ENCODE measurements at regions not wholly inside any gene's neighbourhood (a gene's known extent, or its start where the extent isn't known, plus 50 kb on each side); places are given as distances from the start of the nearest gene placed in this dataset.

- no peak overlapping the region for H3K27ac ChIP-seq (ENCODE audit: low read depth, low read length)
- H3K79me2 ChIP-seq (ENCODE audit: control insufficient read depth, insufficient read depth, low read length, unreplicated experiment), result no peaks in the 10 kb centered on the region
- H3K4me3 ChIP-seq (ENCODE audit: low read depth, low read length), result no peak overlapping the region
- no peaks in the 10 kb centered on the region for H3K36me3 ChIP-seq (ENCODE audit: insufficient read depth, low read length)
- no peak overlapping the region for H2AFZ ChIP-seq (ENCODE audit: low read length, unreplicated experiment)
- H3K4me1 ChIP-seq (ENCODE audit: control insufficient read depth, insufficient read depth, low read length, unreplicated experiment), result no peaks in the 10 kb centered on the region
- no peaks in the 10 kb centered on the region for H3K27me3 ChIP-seq (ENCODE audit: insufficient read depth, low read length)
Measured at GRCh38 chrX:3407781-3408180, 61.3 kb upstream of the MXRA5 start.

- no peaks in the 10 kb centered on the region for H3K4me1 ChIP-seq (ENCODE audit: control insufficient read depth, insufficient read depth, low read length, unreplicated experiment)
- no peak overlapping the region for H3K27ac ChIP-seq (ENCODE audit: low read depth, low read length)
- no peaks in the 10 kb centered on the region for H3K27me3 ChIP-seq (ENCODE audit: insufficient read depth, low read length)
- H3K4me3 ChIP-seq (ENCODE audit: low read depth, low read length), result no peak overlapping the region
- no peak overlapping the region for H2AFZ ChIP-seq (ENCODE audit: low read length, unreplicated experiment)
- no peaks in the 10 kb centered on the region for H3K36me3 ChIP-seq (ENCODE audit: insufficient read depth, low read length)
- no peaks in the 10 kb centered on the region for H3K79me2 ChIP-seq (ENCODE audit: control insufficient read depth, insufficient read depth, low read length, unreplicated experiment)
Measured at GRCh38 chrX:3407121-3407520, 60.7 kb upstream of the MXRA5 start.

GRCh38 chrX:3403748-3404147 lies 57.3 kb upstream of the MXRA5 start:
- no peaks in the 10 kb centered on the region for H3K36me3 ChIP-seq (ENCODE audit: insufficient read depth, low read length)
- H3K4me3 ChIP-seq (ENCODE audit: low read depth, low read length), result no peak overlapping the region
- H3K27ac ChIP-seq (ENCODE audit: low read depth, low read length), result no peak overlapping the region
- no peaks in the 10 kb centered on the region for H3K79me2 ChIP-seq (ENCODE audit: control insufficient read depth, insufficient read depth, low read length, unreplicated experiment)
- H2AFZ ChIP-seq (ENCODE audit: low read length, unreplicated experiment), result no peak overlapping the region
- H3K27me3 ChIP-seq (ENCODE audit: insufficient read depth, low read length), result no peaks in the 10 kb centered on the region
- no peaks in the 10 kb centered on the region for H3K4me1 ChIP-seq (ENCODE audit: control insufficient read depth, insufficient read depth, low read length, unreplicated experiment)
